Naive thymus-derived CD4-positive, alpha-beta T cell (primary cell): ENCODE measurements at regions not wholly inside any gene's neighbourhood (a gene's known extent, or its start where the extent isn't known, plus 50 kb on each side); places are given as distances from the start of the nearest gene placed in this dataset.
"Not testable (repeated sequence)": the region's sequence is repeated elsewhere in the genome, so short reads cannot be mapped to it uniquely, and the experiment has no call there.

Source experiments
- ATAC-seq: fragments of 150-1000 bp; cut with Tn5 transposase; 2 replicates; pipeline ENCODE4 v1.10.0; 2021; ENCODE audit warnings: mild to moderate bottlenecking, moderate library complexity
- CTCF ChIA-PET: fragments of 350-600 bp; sonication (Branson Sonifier 250); formaldehyde crosslinking; loops from one replicate; lab custom pipeline; 2021; ENCODE audit warnings: antibody characterized with exemption; lab: Charles Lee
- POLR2A ChIA-PET: fragments of 350-600 bp; sonication (Branson Sonifier 250); formaldehyde crosslinking; loops from one replicate; lab custom pipeline; 2021; ENCODE audit warnings: antibody characterized with exemption, inconsistent platforms; lab: Charles Lee
- DNase-seq, 9 donors: peaks; one replicate each; pipeline versions ENCODE4 v3.0.0 to v3.0.0-alpha.2; 2020 to 2022; ENCODE audit warnings: mixed read lengths in 1 of 9
- H3K27ac ChIP-seq: one replicate; pipeline ENCODE4 v1.7.0; 2013; ENCODE audit warnings: mild to moderate bottlenecking, low read depth, low read length, moderate library complexity
- H3K27me3 ChIP-seq, 2 donors: one replicate each; pipeline ENCODE4 v1.7.0; 2013; ENCODE audit warnings: low read length in 2 of 2, mild to moderate bottlenecking in 2 of 2, moderate library complexity in 2 of 2; ENCODE audit not compliant: control insufficient read depth in 2 of 2, insufficient read depth in 2 of 2
- H3K36me3 ChIP-seq, 3 experiments: 1 replicate in 2 of 3; 2 replicates in 1 of 3; pipeline ENCODE4 v1.7.0; 2013; ENCODE audit warnings: low read length in 3 of 3, mild to moderate bottlenecking in 3 of 3, moderate library complexity in 1 of 3; ENCODE audit not compliant: insufficient read depth in 3 of 3, control insufficient read depth in 2 of 3
- H3K4me1 ChIP-seq, 2 donors: one replicate each; pipeline ENCODE4 v1.7.0; 2013; ENCODE audit warnings: low read length in 2 of 2, mild to moderate bottlenecking in 2 of 2, moderate library complexity in 1 of 2; ENCODE audit not compliant: control insufficient read depth in 2 of 2, insufficient read depth in 2 of 2
- H3K4me3 ChIP-seq: 2 replicates; pipeline ENCODE4 v1.7.0; 2013; ENCODE audit warnings: mild to moderate bottlenecking, low read length
- H3K9me3 ChIP-seq, 3 experiments: 1 replicate in 2 of 3; 2 replicates in 1 of 3; pipeline ENCODE4 v1.7.0; 2013; ENCODE audit warnings: low read length in 3 of 3; ENCODE audit not compliant: control insufficient read depth in 2 of 3
- H3K27ac Mint-ChIP-seq, 9 donors: one replicate each; pipeline ENCODE4 v1.8.0; 2020 to 2022; ENCODE audit warnings: mixed read lengths in 9 of 9, mild to moderate bottlenecking in 8 of 9, moderate library complexity in 5 of 9, inconsistent platforms in 2 of 9
- H3K27me3 Mint-ChIP-seq, 5 donors: one replicate each; pipeline ENCODE4 v1.8.0; 2021 to 2022; ENCODE audit warnings: mixed read lengths in 5 of 5, mild to moderate bottlenecking in 1 of 5
- H3K36me3 Mint-ChIP-seq, 5 donors: one replicate each; pipeline ENCODE4 v1.8.0; 2020 to 2022; ENCODE audit warnings: mixed read lengths in 5 of 5, mild to moderate bottlenecking in 3 of 5, inconsistent platforms in 1 of 5
- H3K4me1 Mint-ChIP-seq, 7 donors: one replicate each; pipeline ENCODE4 v1.8.0; 2020 to 2022; ENCODE audit warnings: mixed read lengths in 7 of 7, mild to moderate bottlenecking in 3 of 7, inconsistent platforms in 1 of 7
- H3K4me3 Mint-ChIP-seq, 10 donors: one replicate each; pipeline ENCODE4 v1.8.0; 2020 to 2022; ENCODE audit warnings: mild to moderate bottlenecking in 10 of 10, mixed read lengths in 10 of 10, moderate library complexity in 6 of 10, inconsistent platforms in 2 of 10
- H3K9me3 Mint-ChIP-seq, 11 donors: one replicate each; pipeline ENCODE4 v1.8.0; 2020 to 2022; ENCODE audit warnings: mixed read lengths in 11 of 11, mild to moderate bottlenecking in 4 of 11, inconsistent platforms in 1 of 11, moderate library complexity in 1 of 11
- intact Hi-C, 2 donors: fragments of 100-400 bp; cut with micrococcal nuclease; formaldehyde crosslinking; loops; one replicate each; pipeline ENCODE4 v1.15.1; 2023

- no peak overlapping the region for H3K4me3 ChIP-seq
- no peaks in the 10 kb centered on the region for H3K36me3 Mint-ChIP-seq
- H3K36me3 ChIP-seq = no peaks in the 10 kb centered on the region
- H3K27ac Mint-ChIP-seq = no peak overlapping the region
- intact Hi-C loops = loop anchor here (5.0 to 10.0 kb wide), 2 partner anchors 321 to 628 kb away; no protein-coding TSS in a partner anchor
- H3K27me3 ChIP-seq = no peaks in the 10 kb centered on the region
- ChIA-PET CTCF (interaction anchor here (0.7 to 2.2 kb wide), 2 partner anchors 14 to 1249 kb away, joined by 3 to 5 read pairs; no protein-coding TSS in a partner anchor), POLR2A (no interaction called here)
- H3K9me3 Mint-ChIP-seq = peaks cover 0 to 5% (median 0%) of the 10 kb centered on the region in 11 donors
- peaks cover 0 to 2% (median 0%) of the 10 kb centered on the region in 7 donors for H3K4me1 Mint-ChIP-seq
- no peaks in the 10 kb centered on the region for H3K9me3 ChIP-seq
- DNase-seq (no peak), ATAC-seq (no peak)
- H3K27ac ChIP-seq = no peak overlapping the region
- H3K4me1 ChIP-seq = no peaks in the 10 kb centered on the region
- peaks cover under 1 to 29% (median 5%) of the 10 kb centered on the region in 5 donors for H3K27me3 Mint-ChIP-seq
- no peak overlapping the region for H3K4me3 Mint-ChIP-seq
These were observed 96.2 kb upstream of the ANK2 start for GRCh38 chr4:112953262-112953661.

- Mint-ChIP-seq H3K4me3 (no peak overlapping the region), H3K9me3 (peaks cover 0 to 9% (median 1%) of the 10 kb centered on the region in 11 donors), H3K27me3 (peaks cover 0 to 29% (median 0%) of the 10 kb centered on the region in 5 donors), H3K36me3 (no peaks in the 10 kb centered on the region), H3K27ac (no peak overlapping the region), H3K4me1 (peaks cover 0 to 2% (median 0%) of the 10 kb centered on the region in 7 donors)
- CTCF ChIA-PET = no interaction called here
- no peaks in the 10 kb centered on the region for H3K27me3 ChIP-seq
- no peak for DNase-seq
- no peak overlapping the region for H3K27ac ChIP-seq
- ATAC-seq = no peak
- no peak overlapping the region for H3K4me3 ChIP-seq
- POLR2A ChIA-PET = no interaction called here
- no peaks in the 10 kb centered on the region for H3K9me3 ChIP-seq
- no peaks in the 10 kb centered on the region for H3K4me1 ChIP-seq
- H3K36me3 ChIP-seq = no peaks in the 10 kb centered on the region
- intact Hi-C loops = loop anchor here (5.0 to 10.0 kb wide), 2 partner anchors 322 to 629 kb away; no protein-coding TSS in a partner anchor
These were observed 95.2 kb upstream of the ANK2 start for GRCh38 chr4:112954286-112954685.

GRCh38 chr4:112956484-112956896 lies 93.0 kb upstream of the ANK2 start:
- Histone ChIP-seq H3K4me1 (no peaks in the 10 kb centered on the region), H3K27ac (no peak overlapping the region), H3K9me3 (no peaks in the 10 kb centered on the region), H3K27me3 (no peaks in the 10 kb centered on the region), H3K36me3 (no peaks in the 10 kb centered on the region), H3K4me3 (no peak overlapping the region)
- Mint-ChIP-seq H3K27me3 (peaks cover 0 to 20% (median 0%) of the 10 kb centered on the region in 5 donors), H3K27ac (no peak overlapping the region), H3K4me3 (no peak overlapping the region), H3K4me1 (peaks cover 0 to 2% (median 0%) of the 10 kb centered on the region in 7 donors), H3K36me3 (no peaks in the 10 kb centered on the region), H3K9me3 (peaks cover 0 to 11% (median 1%) of the 10 kb centered on the region in 11 donors)
- intact Hi-C loops = loop anchor here in 1 of 2 donors (10.0 kb wide), 1 partner anchor 632 kb away; no protein-coding TSS in a partner anchor
- CTCF ChIA-PET = no interaction called here
- no peak for ATAC-seq
- POLR2A ChIA-PET = no interaction called here
- DNase-seq = no peak

GRCh38 chr4:112957764-112958163 lies 91.7 kb upstream of the ANK2 start:
- CTCF ChIA-PET, H3K4me1 ChIP-seq, H3K27ac Mint-ChIP-seq, H3K36me3 ChIP-seq, POLR2A ChIA-PET, H3K27ac ChIP-seq, H3K9me3 ChIP-seq, H3K4me3 Mint-ChIP-seq, ATAC-seq, H3K36me3 Mint-ChIP-seq, DNase-seq, H3K4me3 ChIP-seq, H3K4me1 Mint-ChIP-seq, H3K27me3 ChIP-seq: not testable (repeated sequence)
- intact Hi-C loops = loop anchor here in 1 of 2 donors (10.0 kb wide), 1 partner anchor 633 kb away; no protein-coding TSS in a partner anchor
- Mint-ChIP-seq H3K9me3 (peaks cover 0 to 11% (median 1%) of the 10 kb centered on the region in 11 donors), H3K27me3 (peaks cover 0 to 10% (median 0%) of the 10 kb centered on the region in 5 donors)

GRCh38 chr4:112966701-112967488 lies 82.6 kb upstream of the ANK2 start:
- ATAC-seq (no peak), DNase-seq (no peak)
- CTCF ChIA-PET = no interaction called here
- POLR2A ChIA-PET = no interaction called here
- Histone ChIP-seq H3K27me3 (no peaks in the 10 kb centered on the region), H3K4me3 (no peak overlapping the region), H3K27ac (no peak overlapping the region), H3K9me3 (no peaks in the 10 kb centered on the region), H3K36me3 (no peaks in the 10 kb centered on the region), H3K4me1 (no peaks in the 10 kb centered on the region)
- Mint-ChIP-seq H3K4me1 (no peaks in the 10 kb centered on the region), H3K9me3 (peaks cover 0 to 14% (median 8%) of the 10 kb centered on the region in 11 donors), H3K4me3 (no peak overlapping the region), H3K27me3 (peaks cover 0 to 21% (median 10%) of the 10 kb centered on the region in 5 donors), H3K36me3 (peaks cover 0 to 8% (median 0%) of the 10 kb centered on the region in 5 donors), H3K27ac (no peak overlapping the region)
- intact Hi-C loops = no loop called here

GRCh38 chr4:112968451-112969159 lies 80.8 kb upstream of the ANK2 start:
- Mint-ChIP-seq H3K27ac (no peak overlapping the region), H3K9me3 (peaks cover 0 to 14% (median 8%) of the 10 kb centered on the region in 11 donors), H3K4me3 (no peak overlapping the region), H3K4me1 (no peaks in the 10 kb centered on the region), H3K27me3 (peaks cover 0 to 21% (median 10%) of the 10 kb centered on the region in 5 donors), H3K36me3 (peaks cover 0 to 8% (median 0%) of the 10 kb centered on the region in 5 donors)
- Histone ChIP-seq H3K36me3 (no peaks in the 10 kb centered on the region), H3K27me3 (no peaks in the 10 kb centered on the region), H3K9me3 (no peaks in the 10 kb centered on the region), H3K4me3 (no peak overlapping the region), H3K27ac (no peak overlapping the region), H3K4me1 (no peaks in the 10 kb centered on the region)
- CTCF ChIA-PET = no interaction called here
- DNase-seq (no peak), ATAC-seq (no peak)
- intact Hi-C loops = no loop called here
- POLR2A ChIA-PET = no interaction called here
